ENCODE measurements at regions not wholly inside any gene's neighbourhood (a gene's known extent, or its start where the extent isn't known, plus 50 kb on each side); places are given as distances from the start of the nearest gene placed in this dataset.

- TF ChIP-seq CTCF (IDR thresholded peaks at IDR 0.05) = no peak
- no peak for TF ChIP-seq POLR2A (IDR thresholded peaks at IDR 0.05)
Measured at GRCh38 chr6:71808865-71809264, 77.5 kb upstream of the RIMS1 start.

Measured in uterus (tissue), 2 donors.